HCT116 (cell line): ENCODE measurements at regions not wholly inside any gene's neighbourhood (a gene's known extent, or its start where the extent isn't known, plus 50 kb on each side); places are given as distances from the start of the nearest gene placed in this dataset.

Experiments
- ATAC-seq: fragments of 200-7000 bp; cut with Tn5 transposase; 2 replicates; pipeline ENCODE4 v1.9.1; 2020; ENCODE audit warnings: mild to moderate bottlenecking, moderate library complexity
- BruUV-seq: library from RNA; stranded (reverse); fragments of 400-500 nt; replicated peaks from 2 replicates; lab custom pipeline; 2021; lab: Mats Ljungman, UMichigan
- CTCF ChIA-PET: fragments of 300-600 bp; sonication (Branson Sonifier 250); formaldehyde crosslinking; loops from one replicate; lab custom pipeline; 2021; ENCODE audit warnings: antibody characterized with exemption; lab: Charles Lee
- POLR2A ChIA-PET: fragments of 300-600, 350-600 bp; sonication (Branson Sonifier 250); formaldehyde crosslinking; loops from one replicate; lab custom pipeline; 2021; ENCODE audit warnings: antibody characterized with exemption; lab: Charles Lee
- RAD21 ChIA-PET, 2 experiments: fragments of 300-600 bp; sonication (Branson Sonifier 250); formaldehyde crosslinking; loops; one replicate each; lab custom pipeline; 2023; ENCODE audit warnings: low total read pairs in 2 of 2; ENCODE audit not compliant: uncharacterized antibody in 2 of 2, unreplicated experiment in 2 of 2, low non-redundant PET in 1 of 2; lab: Charles Lee
- DNase-seq: peaks from one replicate; pipeline ENCODE4 v3.0.0-alpha.2; 2010; ENCODE audit warnings: low read depth, low spot score
- H2AFZ ChIP-seq: fragments of 200-600 bp; shearing (Covaris generic), sonication (generic); 2 replicates; pipeline ENCODE4 v1.6.1; 2017; ENCODE audit warnings: low read depth, mixed run types, mixed read lengths, antibody characterized with exemption, low read length; ENCODE audit not compliant: poor library complexity, severe bottlenecking
- H3K27ac ChIP-seq: 2 replicates; pipeline ENCODE4 v1.5.1; 2012; ENCODE audit warnings: low read depth, low read length
- H3K27me3 ChIP-seq: fragments of 200-600 bp; sonication (generic); 2 replicates; pipeline ENCODE4 v1.6.1; 2016; ENCODE audit warnings: mixed run types, low read length, mixed read lengths; ENCODE audit not compliant: insufficient read depth
- H3K36me3 ChIP-seq, 2 experiments: fragments of 200-500 bp in 1 of 2; fragments of 200-600 bp in 1 of 2; sonication (Bioruptor generic) in 1 of 2; sonication (generic) in 1 of 2; 2 replicates each; pipeline versions ENCODE4 v1.5.1 to v1.6.1; 2014 to 2016; ENCODE audit warnings: low read length in 2 of 2, inconsistent platforms in 1 of 2, mixed read lengths in 1 of 2, mixed run types in 1 of 2; ENCODE audit not compliant: insufficient read depth in 2 of 2, control insufficient read depth in 1 of 2
- H3K4me1 ChIP-seq, 2 experiments: fragments of 200-600 bp in 1 of 2; sonication (generic) in 1 of 2; 2 replicates each; pipeline versions ENCODE4 v1.5.1 to v1.6.1; 2012 to 2017; ENCODE audit warnings: low read length in 2 of 2, inconsistent platforms in 1 of 2, mild to moderate bottlenecking in 1 of 2, mixed read lengths in 1 of 2, mixed run types in 1 of 2, moderate library complexity in 1 of 2; ENCODE audit not compliant: insufficient read depth in 2 of 2, control insufficient read depth in 1 of 2
- H3K4me2 ChIP-seq: fragments of 200-600 bp; sonication (generic); 2 replicates; pipeline ENCODE4 v1.6.1; 2017; ENCODE audit warnings: mixed run types, low read length, mixed read lengths
- H3K4me3 ChIP-seq, 2 experiments: fragments of 200-600 bp in 1 of 2; sonication (generic) in 1 of 2; replicated peaks in 1 of 2; 2 replicates each; pipeline ENCODE4 v1.5.1; 2011 to 2016; ENCODE audit warnings: low read length in 2 of 2, control low read depth in 1 of 2, low read depth in 1 of 2, mild to moderate bottlenecking in 1 of 2, mixed read lengths in 1 of 2, mixed run types in 1 of 2
- H3K79me2 ChIP-seq: fragments of 200-600 bp; sonication (generic); 2 replicates; pipeline ENCODE4 v1.6.1; 2017; ENCODE audit warnings: mild to moderate bottlenecking, mixed run types, low read length, moderate library complexity, mixed read lengths; ENCODE audit not compliant: insufficient read depth
- H3K9ac ChIP-seq: fragments of 200-600 bp; sonication (generic); 2 replicates; pipeline ENCODE4 v1.6.1; 2016; ENCODE audit warnings: low read length, mixed read lengths
- H3K9me2 ChIP-seq: fragments of 200-600 bp; sonication (generic), shearing (Covaris generic); 2 replicates; pipeline ENCODE4 v1.6.1; 2017; ENCODE audit warnings: mixed run types, mild to moderate bottlenecking, moderate library complexity; ENCODE audit not compliant: insufficient read depth
- H3K9me3 ChIP-seq, 2 experiments: fragments of 200-500 bp in 1 of 2; fragments of 200-600 bp in 1 of 2; sonication (Bioruptor generic) in 1 of 2; sonication (generic) in 1 of 2; 2 replicates each; pipeline ENCODE4 v1.6.1; 2014 to 2017; ENCODE audit warnings: low read length in 2 of 2, mixed read lengths in 2 of 2, inconsistent platforms in 1 of 2, low read depth in 1 of 2, mild to moderate bottlenecking in 1 of 2, mixed run types in 1 of 2, moderate library complexity in 1 of 2; ENCODE audit not compliant: control insufficient read depth in 1 of 2, insufficient read depth in 1 of 2
- H4K20me1 ChIP-seq: fragments of 200-600 bp; sonication (generic), shearing (Covaris generic); 2 replicates; pipeline ENCODE4 v1.6.1; 2017; ENCODE audit warnings: mixed run types, mild to moderate bottlenecking, moderate library complexity; ENCODE audit not compliant: insufficient read depth
- EGR1 ChIP-seq: IDR thresholded peaks from 2 replicates; pipeline ENCODE4 v1.6.1; 2012; ENCODE audit warnings: low read depth
- ELF1 ChIP-seq: IDR thresholded peaks from 2 replicates; pipeline ENCODE4 v1.6.1; 2012; ENCODE audit warnings: low read depth, borderline replicate concordance
- EZH2 ChIP-seq: fragments of 200-600 bp; sonication (generic); IDR thresholded peaks from 2 replicates; pipeline ENCODE4 v1.6.1; 2017; ENCODE audit warnings: antibody characterized with exemption, mixed run types
- FOSL1 ChIP-seq: IDR thresholded peaks from 2 replicates; pipeline ENCODE4 v1.6.1; 2012; ENCODE audit warnings: low read depth
- POLR2A ChIP-seq: IDR thresholded peaks from 2 replicates; pipeline ENCODE4 v1.7.0; 2011; ENCODE audit warnings: borderline replicate concordance; ENCODE audit not compliant: insufficient read depth, insufficient read length; ENCODE audit errors: extremely low read depth
- SIN3A ChIP-seq: IDR thresholded peaks from 2 replicates; pipeline ENCODE4 v1.6.1; 2012; ENCODE audit warnings: low read depth
- SP1 ChIP-seq: IDR thresholded peaks from 2 replicates; pipeline ENCODE4 v1.6.1; 2012; ENCODE audit warnings: low read depth
- SRF ChIP-seq: IDR thresholded peaks from 2 replicates; pipeline ENCODE4 v1.6.1; 2012; ENCODE audit warnings: low read depth
- TCF7L2 ChIP-seq: IDR thresholded peaks from 2 replicates; pipeline ENCODE4 v1.7.0; 2011; ENCODE audit warnings: borderline replicate concordance, inconsistent platforms; ENCODE audit not compliant: insufficient read depth, insufficient read length; ENCODE audit errors: extremely low read depth
- YY1 ChIP-seq: IDR thresholded peaks from 2 replicates; pipeline ENCODE4 v1.6.1; 2011; ENCODE audit warnings: low read length, low read depth, moderate library complexity, mild to moderate bottlenecking; ENCODE audit not compliant: insufficient replicate concordance; ENCODE audit errors: extremely low read depth
- ZNF274 ChIP-seq: fragments of 200-500 bp; sonication (Bioruptor generic); IDR thresholded peaks from 2 replicates; pipeline ENCODE4 v1.6.1; 2014; ENCODE audit warnings: mild to moderate bottlenecking, low read depth, low read length, inconsistent platforms
- intact Hi-C: fragments of 100-400 bp; cut with micrococcal nuclease; formaldehyde crosslinking; loops from 2 replicates; pipeline ENCODE4 v1.10.0; 2022
- TF ChIP-seq, protein P1 (sequence below): IDR thresholded peaks from 2 replicates; pipeline ENCODE4 v1.6.1; 2012
- TF ChIP-seq, protein P2 (sequence below): IDR thresholded peaks from 2 replicates; pipeline ENCODE4 v1.6.1; 2011; ENCODE audit warnings: mild to moderate bottlenecking, low read length, moderate library complexity; ENCODE audit not compliant: insufficient replicate concordance; ENCODE audit errors: extremely low read depth

DNA sequence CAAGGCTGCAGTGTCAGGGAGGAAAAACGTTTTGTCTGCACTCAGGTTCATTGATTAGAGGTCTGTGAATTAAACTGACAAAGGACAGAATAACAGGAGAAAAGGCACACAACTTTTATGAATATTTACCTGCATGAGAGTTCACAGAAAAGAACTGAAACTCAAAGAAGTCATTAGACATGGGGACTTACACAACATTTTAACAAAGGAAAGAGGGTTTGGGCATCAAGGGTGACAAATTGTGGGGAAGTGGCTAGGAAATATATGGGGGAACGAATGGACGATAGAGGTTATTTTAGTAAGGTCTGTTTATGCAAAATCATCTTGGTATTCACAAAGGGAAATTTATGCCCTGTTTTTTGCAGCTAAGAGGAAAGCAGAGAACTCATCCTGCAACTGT is 65.6 kb upstream of the C15orf39 start:
- ATAC-seq, result no peak
- Histone ChIP-seq H3K9me2 (no peaks in the 10 kb centered on the region), H3K36me3 (no peaks in the 10 kb centered on the region), H2AFZ (no peak overlapping the region), H3K27me3 (no peaks in the 10 kb centered on the region), H3K79me2 (no peaks in the 10 kb centered on the region), H3K4me2 (no peak overlapping the region), H3K9me3 (no peaks in the 10 kb centered on the region), H4K20me1 (no peaks in the 10 kb centered on the region), H3K27ac (no peak overlapping the region), H3K9ac (no peak overlapping the region), H3K4me3 (no peak overlapping the region), H3K4me1 (no peaks in the 10 kb centered on the region)
- no TSS peak for BruUV-seq
- ChIA-PET CTCF (no interaction called here), POLR2A (no interaction called here), RAD21 (no interaction called here)
- no peak for DNase-seq
- intact Hi-C loops, result no loop called here
- TF ChIP-seq SIN3A (no peak), SRF (no peak), TCF7L2 (no peak), ZNF274 (no peak)

DNA sequence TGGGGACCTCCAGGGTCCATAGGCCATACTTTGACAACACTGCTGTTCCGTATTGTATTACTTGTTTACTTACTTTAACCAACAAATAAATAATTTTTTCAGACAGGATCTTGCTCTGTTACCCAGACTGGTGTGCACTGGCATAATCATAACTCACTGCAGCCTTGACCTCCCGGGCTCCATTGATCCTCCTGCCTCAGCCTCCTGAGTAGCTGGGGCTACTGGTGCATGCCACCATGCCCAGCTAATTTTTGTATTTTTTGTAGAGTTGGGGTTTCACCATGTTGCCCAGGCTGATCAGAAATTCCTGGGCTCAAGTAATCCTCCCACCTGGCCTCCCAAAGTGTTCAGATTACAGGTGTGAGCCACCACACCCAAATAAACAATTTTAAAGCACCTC is 64.9 kb upstream of the C15orf39 start:
- no peak overlapping the region for H3K27ac ChIP-seq
- H3K4me1 ChIP-seq, result no peaks in the 10 kb centered on the region
- intact Hi-C loops, result no loop called here

More for the DNA sequence above, 64.9 kb upstream of the C15orf39 start:
- DNase-seq, result no peak
- no TSS peak for BruUV-seq
- Histone ChIP-seq H4K20me1 (no peaks in the 10 kb centered on the region), H3K4me3 (no peak overlapping the region), H3K36me3 (no peaks in the 10 kb centered on the region), H3K4me2 (no peak overlapping the region), H3K9me2 (no peaks in the 10 kb centered on the region), H3K9ac (no peak overlapping the region), H3K79me2 (no peaks in the 10 kb centered on the region), H3K9me3 (no peaks in the 10 kb centered on the region; a peak in 1 of 4 replicates)
- POLR2A ChIA-PET, result no interaction called here
- TF ChIP-seq, protein P1, sequence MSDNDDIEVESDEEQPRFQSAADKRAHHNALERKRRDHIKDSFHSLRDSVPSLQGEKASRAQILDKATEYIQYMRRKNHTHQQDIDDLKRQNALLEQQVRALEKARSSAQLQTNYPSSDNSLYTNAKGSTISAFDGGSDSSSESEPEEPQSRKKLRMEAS, result no peak
- TF ChIP-seq TCF7L2 (no peak), YY1 (no peak), FOSL1 (no peak), EZH2 (no peak), SRF (no peak), EGR1 (no peak), ELF1 (no peak), SP1 (no peak), POLR2A (no peak)
- TF ChIP-seq, protein P2, sequence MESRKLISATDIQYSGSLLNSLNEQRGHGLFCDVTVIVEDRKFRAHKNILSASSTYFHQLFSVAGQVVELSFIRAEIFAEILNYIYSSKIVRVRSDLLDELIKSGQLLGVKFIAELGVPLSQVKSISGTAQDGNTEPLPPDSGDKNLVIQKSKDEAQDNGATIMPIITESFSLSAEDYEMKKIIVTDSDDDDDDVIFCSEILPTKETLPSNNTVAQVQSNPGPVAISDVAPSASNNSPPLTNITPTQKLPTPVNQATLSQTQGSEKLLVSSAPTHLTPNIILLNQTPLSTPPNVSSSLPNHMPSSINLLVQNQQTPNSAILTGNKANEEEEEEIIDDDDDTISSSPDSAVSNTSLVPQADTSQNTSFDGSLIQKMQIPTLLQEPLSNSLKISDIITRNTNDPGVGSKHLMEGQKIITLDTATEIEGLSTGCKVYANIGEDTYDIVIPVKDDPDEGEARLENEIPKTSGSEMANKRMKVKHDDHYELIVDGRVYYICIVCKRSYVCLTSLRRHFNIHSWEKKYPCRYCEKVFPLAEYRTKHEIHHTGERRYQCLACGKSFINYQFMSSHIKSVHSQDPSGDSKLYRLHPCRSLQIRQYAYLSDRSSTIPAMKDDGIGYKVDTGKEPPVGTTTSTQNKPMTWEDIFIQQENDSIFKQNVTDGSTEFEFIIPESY, result no peak
- TF ChIP-seq, all 23 proteins: peak for 0
- ChIA-PET RAD21 (no interaction called here), CTCF (no interaction called here)
- H2AFZ ChIP-seq, result no peak overlapping the region
- H3K27me3 ChIP-seq, result no peaks in the 10 kb centered on the region
- no peak for ATAC-seq
